SKM-1 (cell line): ENCODE measurements at regions not wholly inside any gene's neighbourhood (a gene's known extent, or its start where the extent isn't known, plus 50 kb on each side); places are given as distances from the start of the nearest gene placed in this dataset.
"Not testable (repeated sequence)": the region's sequence is repeated elsewhere in the genome, so short reads cannot be mapped to it uniquely, and the experiment has no call there.

ENCODE experiments used
- DNase-seq: peaks from one replicate; lab custom pipeline; 2025; ENCODE audit not compliant: unreplicated experiment; lab: John Stamatoyannopoulos, UW

- DNase-seq: no peak
Observed at GRCh38 chr1:213572912-213573647, 414.7 kb upstream of the PROX1 start.

- DNase-seq: no peak
Observed at GRCh38 chr1:213573648-213574009, 414.1 kb upstream of the PROX1 start.

- no peak for DNase-seq
Observed at GRCh38 chr1:213582976-213583567, 404.7 kb upstream of the PROX1 start.

DNA sequence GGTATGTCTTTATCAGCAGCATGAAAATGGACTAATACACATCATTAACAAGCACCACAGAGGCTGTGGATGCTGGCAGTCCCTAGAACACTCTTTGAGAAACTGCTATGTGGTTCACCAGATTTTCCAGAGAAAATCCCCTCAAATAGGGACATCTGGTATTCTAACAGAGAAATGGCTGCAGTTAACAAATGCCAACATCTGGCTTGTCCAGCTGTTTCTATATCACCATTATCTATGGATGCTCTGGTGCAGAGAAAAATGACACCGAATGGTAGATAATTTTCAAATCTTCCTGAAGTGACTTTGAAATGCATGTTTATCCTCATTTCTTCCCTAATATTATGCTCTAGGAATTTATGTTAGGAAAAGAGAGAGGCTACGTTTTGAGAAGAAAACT is 403.5 kb upstream of the PROX1 start:
- no peak for DNase-seq

GRCh38 chr1:213585402-213585801 is 402.4 kb upstream of the PROX1 start:
- DNase-seq: no peak

DNA sequence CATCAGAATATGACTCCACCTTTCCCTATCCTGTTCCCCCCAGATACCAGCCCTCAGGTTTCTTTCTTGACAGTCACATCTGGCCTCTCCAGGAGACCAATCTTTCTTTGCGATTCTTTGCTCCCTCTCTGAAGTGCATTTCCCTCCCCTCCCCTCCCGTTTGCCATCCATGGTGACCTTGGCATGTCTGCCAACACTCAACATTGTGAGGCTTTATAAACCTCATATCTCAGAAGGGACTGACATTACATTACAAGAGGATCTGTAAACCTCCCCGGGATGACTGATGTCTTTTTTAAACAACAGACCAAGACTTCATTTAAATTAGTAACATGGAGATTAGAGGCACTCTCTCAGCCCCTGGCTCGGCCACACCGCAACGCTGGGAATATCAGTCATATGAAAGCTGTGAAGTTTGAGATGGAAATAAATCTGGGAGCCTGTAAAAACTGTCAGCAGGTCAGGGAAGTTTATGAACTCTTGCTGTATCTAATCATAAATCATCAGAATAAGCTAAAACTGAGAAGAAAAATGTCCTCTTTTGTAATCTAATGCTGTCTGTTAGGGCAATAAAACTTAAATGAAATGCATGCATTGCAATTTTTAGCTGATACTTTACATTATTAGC is 401.7 kb upstream of the PROX1 start:
- DNase-seq: no peak

- no peak for DNase-seq
Observed at GRCh38 chr1:213586587-213586972, 401.2 kb upstream of the PROX1 start.

- no peak for DNase-seq
Observed at GRCh38 chr1:213596729-213597128, 391.0 kb upstream of the PROX1 start.

GRCh38 chr1:213598263-213598662 is 389.5 kb upstream of the PROX1 start:
- DNase-seq: no peak

DNA sequence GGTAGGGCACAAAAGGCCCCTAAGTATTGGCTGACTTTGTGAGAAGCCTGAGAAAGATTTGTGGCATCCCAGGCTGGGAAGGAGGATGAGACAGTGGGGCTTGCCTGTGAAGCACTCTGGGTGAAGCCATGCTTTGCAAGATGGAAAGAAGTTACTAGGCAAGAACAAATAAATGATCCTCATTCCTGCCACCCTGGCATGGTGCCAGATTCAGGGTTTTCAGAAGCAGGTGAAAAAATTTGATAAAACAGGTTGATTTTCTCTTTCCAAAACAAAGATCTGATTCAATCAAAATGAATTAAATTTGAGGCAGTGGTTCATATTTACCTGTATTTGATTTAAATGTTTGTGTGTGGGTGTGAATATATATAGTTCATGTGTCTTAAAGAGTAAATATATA is 386.9 kb upstream of the PROX1 start:
- no peak for DNase-seq

DNA sequence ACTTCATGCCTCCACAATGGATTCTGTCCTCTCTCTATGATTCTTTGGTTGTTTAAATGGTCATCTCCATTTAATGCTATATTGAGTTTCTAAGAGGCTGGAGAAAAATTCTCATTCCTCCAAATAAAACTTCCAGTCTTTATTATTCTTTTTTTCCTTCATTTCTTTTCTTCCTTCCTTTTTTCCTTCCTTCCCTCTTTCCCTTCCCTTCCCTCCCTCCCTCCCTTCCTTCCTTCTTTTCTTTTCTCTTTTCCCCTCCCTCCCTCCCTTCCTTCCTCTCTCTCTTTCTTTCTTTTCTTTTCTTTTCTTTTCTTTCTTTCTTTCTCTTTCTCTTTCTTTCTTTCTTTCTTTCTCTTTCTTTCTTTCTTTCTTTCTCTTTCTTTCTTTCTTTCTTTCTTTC is 386.1 kb upstream of the PROX1 start:
- DNase-seq: not testable (repeated sequence)

- no peak for DNase-seq
Observed at GRCh38 chr1:213602796-213603486, 384.8 kb upstream of the PROX1 start.

DNA sequence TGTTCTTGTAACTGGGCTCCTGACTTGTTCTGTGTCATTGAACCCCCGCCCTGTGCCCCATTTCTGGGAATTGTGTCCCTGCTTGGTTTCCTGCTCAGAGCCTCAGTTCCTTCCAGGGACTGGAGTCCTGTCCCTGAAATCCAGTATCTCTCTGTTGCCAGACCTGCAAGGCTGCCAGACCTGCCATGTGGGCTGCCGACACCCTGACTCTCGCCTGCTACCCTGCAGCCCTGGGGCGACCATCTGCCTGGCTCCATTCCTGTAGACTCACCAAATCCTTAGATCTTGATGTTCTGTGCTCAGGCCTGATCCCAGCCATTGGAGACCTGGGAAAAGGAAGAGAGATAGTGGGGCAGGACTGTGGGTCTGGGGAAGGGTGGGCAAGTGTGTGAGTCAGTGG is 383.3 kb upstream of the PROX1 start:
- no peak for DNase-seq

- DNase-seq: no peak
Observed at GRCh38 chr1:213605732-213606131, 382.0 kb upstream of the PROX1 start.

DNA sequence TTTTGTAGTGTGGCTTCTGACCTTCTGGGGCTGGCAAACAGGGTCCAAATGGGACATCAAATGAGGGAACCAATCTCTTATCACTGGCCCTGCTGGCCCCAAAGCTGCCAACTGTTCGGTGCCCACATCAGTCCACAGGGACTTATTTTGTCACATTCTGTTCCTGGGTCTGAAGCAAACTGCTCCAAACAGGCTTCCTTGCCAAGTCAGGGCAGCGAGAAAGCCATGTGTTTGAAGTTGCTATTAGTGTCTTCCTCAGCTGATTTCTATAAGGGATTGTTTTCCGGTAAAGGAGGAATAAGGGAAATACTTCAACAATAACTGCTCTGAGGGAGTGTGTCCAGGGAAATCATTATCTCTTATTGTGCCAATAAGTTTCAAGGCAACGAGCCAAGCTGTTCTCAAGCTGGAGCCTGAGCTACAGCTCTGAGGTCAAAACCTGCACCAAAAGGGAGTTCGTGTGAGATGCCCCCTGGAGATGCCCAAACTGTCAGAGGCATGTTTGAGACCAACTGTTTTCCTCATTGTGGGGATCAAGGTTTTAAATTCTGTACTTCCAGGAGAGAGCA is 381.4 kb upstream of the PROX1 start:
- no peak for DNase-seq

GRCh38 chr1:213613549-213613948 is 374.2 kb upstream of the PROX1 start:
- DNase-seq: no peak

DNA sequence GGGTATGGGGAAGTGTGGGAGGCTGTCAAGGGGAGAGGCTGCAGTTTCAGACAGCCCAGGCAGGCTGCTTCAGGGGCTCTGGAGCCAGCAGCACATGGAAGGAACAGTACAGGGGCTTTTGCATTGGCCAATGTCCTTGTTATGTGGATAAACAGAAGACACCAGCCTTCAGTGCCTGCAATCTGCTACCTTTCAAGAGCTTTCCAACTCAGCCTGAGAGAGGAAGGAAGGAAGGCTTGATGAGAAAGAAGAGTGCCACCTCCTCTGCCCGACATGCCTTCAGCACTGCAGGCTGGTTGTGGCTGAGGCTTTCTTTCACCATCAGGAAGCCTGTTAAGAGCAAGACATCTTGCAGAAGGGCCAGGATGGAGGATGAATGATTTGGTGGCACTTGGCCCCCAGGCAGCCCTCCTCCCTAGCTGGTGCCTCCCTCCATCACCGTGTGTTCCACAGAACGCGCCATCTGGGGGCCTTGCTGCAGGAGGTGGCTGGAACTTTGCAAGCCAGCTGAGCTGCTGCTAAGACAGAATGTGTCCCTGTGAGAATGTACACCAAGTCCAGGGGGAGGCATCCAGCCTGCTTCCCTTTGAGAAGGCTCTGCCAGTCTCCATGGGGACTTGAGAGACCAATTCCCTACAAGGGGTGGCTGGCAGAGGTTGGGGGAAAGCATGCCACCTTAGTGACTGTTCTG is 372.4 kb upstream of the PROX1 start:
- no peak for DNase-seq

- DNase-seq: no peak
Observed at GRCh38 chr1:213617133-213617532, 370.6 kb upstream of the PROX1 start.

GRCh38 chr1:213618094-213618493 is 369.7 kb upstream of the PROX1 start:
- DNase-seq: no peak

GRCh38 chr1:213619026-213619425 is 368.7 kb upstream of the PROX1 start:
- DNase-seq: no peak

DNA sequence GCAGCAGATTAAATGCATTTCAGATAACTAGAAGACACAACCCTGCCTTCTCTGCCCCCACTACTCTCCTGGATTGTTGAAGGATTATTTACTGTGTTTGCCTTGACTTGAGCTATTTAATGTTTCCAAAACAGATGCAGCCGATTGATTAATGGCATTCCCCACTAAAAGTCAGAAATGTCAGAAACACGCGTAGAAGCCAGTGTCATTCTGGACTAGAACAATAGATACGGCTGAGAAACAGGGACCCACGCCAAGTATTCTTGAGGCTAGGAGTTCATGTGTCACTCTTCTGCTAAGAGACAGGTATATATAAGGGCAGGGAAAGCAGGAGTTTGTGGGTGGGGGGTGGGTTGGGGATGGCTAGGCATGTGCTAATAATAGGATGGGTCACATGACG is 366.7 kb upstream of the PROX1 start:
- no peak for DNase-seq
